HL-60 (cell line): ENCODE measurements at regions not wholly inside any gene's neighbourhood (a gene's known extent, or its start where the extent isn't known, plus 50 kb on each side); places are given as distances from the start of the nearest gene placed in this dataset.

ENCODE experiments used
- POLR2AphosphoS5 ChIP-seq: IDR thresholded peaks from 2 replicates; pipeline ENCODE4 v1.6.1; 2012; ENCODE audit warnings: low read depth
- REST ChIP-seq: IDR thresholded peaks from 2 replicates; pipeline ENCODE4 v1.6.1; 2012; ENCODE audit warnings: low read depth; ENCODE audit not compliant: insufficient replicate concordance
- TF ChIP-seq, protein P1 (sequence below): IDR thresholded peaks from one replicate; pipeline ENCODE4 v1.5.1; 2011; ENCODE audit warnings: low read length, control low read depth, inconsistent platforms; ENCODE audit not compliant: insufficient read depth

- TF ChIP-seq REST (no peak), POLR2AphosphoS5 (no peak)
- TF ChIP-seq, protein P1, sequence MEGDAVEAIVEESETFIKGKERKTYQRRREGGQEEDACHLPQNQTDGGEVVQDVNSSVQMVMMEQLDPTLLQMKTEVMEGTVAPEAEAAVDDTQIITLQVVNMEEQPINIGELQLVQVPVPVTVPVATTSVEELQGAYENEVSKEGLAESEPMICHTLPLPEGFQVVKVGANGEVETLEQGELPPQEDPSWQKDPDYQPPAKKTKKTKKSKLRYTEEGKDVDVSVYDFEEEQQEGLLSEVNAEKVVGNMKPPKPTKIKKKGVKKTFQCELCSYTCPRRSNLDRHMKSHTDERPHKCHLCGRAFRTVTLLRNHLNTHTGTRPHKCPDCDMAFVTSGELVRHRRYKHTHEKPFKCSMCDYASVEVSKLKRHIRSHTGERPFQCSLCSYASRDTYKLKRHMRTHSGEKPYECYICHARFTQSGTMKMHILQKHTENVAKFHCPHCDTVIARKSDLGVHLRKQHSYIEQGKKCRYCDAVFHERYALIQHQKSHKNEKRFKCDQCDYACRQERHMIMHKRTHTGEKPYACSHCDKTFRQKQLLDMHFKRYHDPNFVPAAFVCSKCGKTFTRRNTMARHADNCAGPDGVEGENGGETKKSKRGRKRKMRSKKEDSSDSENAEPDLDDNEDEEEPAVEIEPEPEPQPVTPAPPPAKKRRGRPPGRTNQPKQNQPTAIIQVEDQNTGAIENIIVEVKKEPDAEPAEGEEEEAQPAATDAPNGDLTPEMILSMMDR: no peak
Measured at GRCh38 chrX:25213611-25214010, 197.8 kb upstream of the ARX start.
